Loucy (cell line): ENCODE measurements at regions not wholly inside any gene's neighbourhood (a gene's known extent, or its start where the extent isn't known, plus 50 kb on each side); places are given as distances from the start of the nearest gene placed in this dataset.
"Not testable (repeated sequence)": the region's sequence is repeated elsewhere in the genome, so short reads cannot be mapped to it uniquely, and the experiment has no call there.

Source experiments
- CTCF ChIP-seq: fragments of 200-600 bp; sonication (generic); conservative IDR thresholded peaks from 2 replicates; pipeline ENCODE4 v1.5.1; 2014; ENCODE audit warnings: mild to moderate bottlenecking, antibody characterized with exemption, low read length
- EZH2phosphoT487 ChIP-seq: fragments of 200-600 bp; IDR thresholded peaks from 2 replicates; pipeline ENCODE4 v1.6.1; 2018; ENCODE audit warnings: antibody characterized with exemption, mild to moderate bottlenecking, moderate library complexity, borderline replicate concordance

- TF ChIP-seq EZH2phosphoT487, CTCF: not testable (repeated sequence)
Measured at GRCh38 chr1:149176453-149177316, 73.3 kb upstream of the NBPF9 start.
